PC-9 (cell line): ENCODE measurements at regions not wholly inside any gene's neighbourhood (a gene's known extent, or its start where the extent isn't known, plus 50 kb on each side); places are given as distances from the start of the nearest gene placed in this dataset.

Source experiments
- BruUV-seq: library from RNA; stranded (reverse); fragments of 400-500 nt; replicated peaks from 2 replicates; lab custom pipeline; 2021; lab: Mats Ljungman, UMichigan
- CTCF ChIA-PET: fragments of 300-600 bp; sonication (Branson Sonifier 250); formaldehyde crosslinking; loops from one replicate; lab custom pipeline; 2022; ENCODE audit warnings: antibody characterized with exemption; lab: Charles Lee
- POLR2A ChIA-PET: fragments of 300-600 bp; sonication (Branson Sonifier 250); formaldehyde crosslinking; loops from one replicate; lab custom pipeline; 2022; ENCODE audit warnings: antibody characterized with exemption; ENCODE audit not compliant: unreplicated experiment; lab: Charles Lee
- DNase-seq, 2 experiments: peaks; one replicate each; pipeline versions ENCODE4 v3.0.0 to v3.0.0-alpha.2; 2015 to 2022; ENCODE audit warnings: mixed read lengths in 1 of 2
- H2AFZ ChIP-seq: fragments of 200-600 bp; sonication (generic); 2 replicates; pipeline ENCODE4 v1.8.1; 2017; ENCODE audit warnings: antibody characterized with exemption
- H3F3A ChIP-seq: fragments of 200-600 bp; sonication (generic); 2 replicates; pipeline ENCODE4 v1.8.1; 2017; ENCODE audit warnings: antibody characterized with exemption, mild to moderate bottlenecking, low read depth; ENCODE audit not compliant: insufficient read depth
- H3K27ac ChIP-seq: fragments of 200-600 bp; sonication (generic); 2 replicates; pipeline ENCODE4 v1.6.1; 2016; ENCODE audit warnings: mixed run types
- H3K27me3 ChIP-seq: fragments of 200-600 bp; sonication (generic); 2 replicates; pipeline ENCODE4 v1.6.1; 2016; ENCODE audit warnings: low read depth, mixed run types; ENCODE audit not compliant: insufficient read depth
- H3K36me3 ChIP-seq: fragments of 200-600 bp; sonication (generic); 2 replicates; pipeline ENCODE4 v1.6.1; 2016; ENCODE audit warnings: low read depth, mixed run types
- H3K4me1 ChIP-seq: fragments of 200-600 bp; sonication (generic); replicated peaks from 2 replicates; pipeline ENCODE4 v1.6.1; 2016; ENCODE audit warnings: mixed run types; ENCODE audit not compliant: insufficient read depth
- H3K4me2 ChIP-seq: fragments of 200-600 bp; sonication (generic); 2 replicates; pipeline ENCODE4 v1.6.1; 2017; ENCODE audit warnings: mixed run types
- H3K4me3 ChIP-seq: fragments of 200-600 bp; sonication (generic); 2 replicates; pipeline ENCODE4 v1.6.1; 2016; ENCODE audit warnings: mixed run types
- H3K79me2 ChIP-seq: fragments of 200-600 bp; sonication (generic); 2 replicates; pipeline ENCODE4 v1.6.1; 2017; ENCODE audit warnings: low read depth, mixed run types
- H3K9me2 ChIP-seq: fragments of 200-600 bp; sonication (generic); 2 replicates; pipeline ENCODE4 v1.8.1; 2017; ENCODE audit warnings: mild to moderate bottlenecking; ENCODE audit not compliant: insufficient read depth
- H3K9me3 ChIP-seq: fragments of 200-600 bp; sonication (generic); 2 replicates; pipeline ENCODE4 v1.8.1; 2016; ENCODE audit warnings: low read depth; ENCODE audit not compliant: insufficient read depth
- H4K20me1 ChIP-seq: fragments of 200-600 bp; sonication (generic); 2 replicates; pipeline ENCODE4 v1.8.1; 2017; ENCODE audit not compliant: insufficient read depth
- EZH2 ChIP-seq: fragments of 200-600 bp; sonication (generic); IDR thresholded peaks from 2 replicates; pipeline ENCODE4 v1.8.0; 2017; ENCODE audit warnings: antibody characterized with exemption, low read depth
- intact Hi-C: fragments of 100-400 bp; cut with micrococcal nuclease; formaldehyde crosslinking; loops from one replicate; pipeline ENCODE4 v1.10.0; 2022; ENCODE audit not compliant: unreplicated experiment
- TF ChIP-seq, protein P1 (sequence below): fragments of 200-600 bp; sonication (generic); conservative IDR thresholded peaks from 2 replicates; pipeline ENCODE4 v1.6.1; 2017; ENCODE audit warnings: mixed run types, antibody characterized with exemption, mild to moderate bottlenecking, moderate library complexity

DNA sequence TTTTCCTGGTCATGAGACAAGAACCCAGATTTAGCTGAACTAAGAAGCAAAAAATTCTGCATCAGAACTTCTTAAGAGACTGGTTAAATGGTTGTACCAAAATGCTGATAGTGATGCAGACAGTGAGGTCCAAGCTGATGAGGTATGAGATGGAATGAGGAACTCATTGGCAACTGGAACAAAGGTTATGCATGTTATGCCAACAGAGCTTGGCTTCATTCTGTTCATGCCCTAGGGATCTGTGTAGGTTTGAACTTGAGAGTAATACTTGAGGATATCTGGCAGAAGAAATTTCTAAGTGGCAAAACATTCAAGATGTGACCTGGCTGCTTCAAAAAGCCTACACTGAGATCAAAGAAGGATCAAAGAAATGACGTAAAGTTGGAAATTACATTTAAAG lies 398.0 kb downstream of the FSCB start:
- DNase-seq = no peak
- Histone ChIP-seq H3K79me2 (no peaks in the 10 kb centered on the region), H3F3A (no peaks in the 10 kb centered on the region), H3K27me3 (no peaks in the 10 kb centered on the region), H3K4me1 (no peaks in the 10 kb centered on the region), H3K36me3 (no peaks in the 10 kb centered on the region), H3K9me2 (no peaks in the 10 kb centered on the region), H4K20me1 (no peaks in the 10 kb centered on the region), H3K4me3 (no peak overlapping the region), H3K4me2 (no peak overlapping the region), H3K27ac (no peak overlapping the region), H3K9me3 (no peaks in the 10 kb centered on the region), H2AFZ (no peak overlapping the region)
- POLR2A ChIA-PET = no interaction called here
- no TSS peak for BruUV-seq
- intact Hi-C loops = no loop called here
- CTCF ChIA-PET = no interaction called here
- no peak for TF ChIP-seq EZH2

DNA sequence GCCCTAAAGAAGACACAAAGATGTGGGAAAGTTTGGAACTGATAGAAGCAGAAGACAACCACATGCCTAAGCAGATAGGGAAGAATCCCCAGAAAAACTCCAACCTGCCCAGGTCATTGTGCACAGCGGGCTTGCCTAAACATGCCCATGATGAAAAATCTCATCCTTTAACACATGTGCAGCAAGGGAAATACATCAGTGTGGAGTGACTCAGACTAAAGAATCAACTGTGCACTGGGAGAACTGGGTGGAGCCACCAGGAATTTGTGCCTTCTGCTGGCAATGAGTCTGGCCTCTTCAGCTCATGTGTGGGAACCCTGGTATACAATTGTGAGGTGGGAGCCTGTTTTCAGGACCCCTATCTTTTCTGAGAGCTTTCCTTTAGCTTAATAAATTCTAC lies 398.5 kb downstream of the FSCB start:
- Histone ChIP-seq H3K4me1 (no peaks in the 10 kb centered on the region), H3K27me3 (no peaks in the 10 kb centered on the region), H3K9me3 (no peaks in the 10 kb centered on the region), H3K79me2 (no peaks in the 10 kb centered on the region), H3K27ac (no peak overlapping the region), H2AFZ (no peak overlapping the region), H3K9me2 (no peaks in the 10 kb centered on the region), H3K4me3 (no peak overlapping the region), H4K20me1 (no peaks in the 10 kb centered on the region), H3K4me2 (no peak overlapping the region), H3K36me3 (no peaks in the 10 kb centered on the region), H3F3A (no peaks in the 10 kb centered on the region)
- TF ChIP-seq, protein P1, sequence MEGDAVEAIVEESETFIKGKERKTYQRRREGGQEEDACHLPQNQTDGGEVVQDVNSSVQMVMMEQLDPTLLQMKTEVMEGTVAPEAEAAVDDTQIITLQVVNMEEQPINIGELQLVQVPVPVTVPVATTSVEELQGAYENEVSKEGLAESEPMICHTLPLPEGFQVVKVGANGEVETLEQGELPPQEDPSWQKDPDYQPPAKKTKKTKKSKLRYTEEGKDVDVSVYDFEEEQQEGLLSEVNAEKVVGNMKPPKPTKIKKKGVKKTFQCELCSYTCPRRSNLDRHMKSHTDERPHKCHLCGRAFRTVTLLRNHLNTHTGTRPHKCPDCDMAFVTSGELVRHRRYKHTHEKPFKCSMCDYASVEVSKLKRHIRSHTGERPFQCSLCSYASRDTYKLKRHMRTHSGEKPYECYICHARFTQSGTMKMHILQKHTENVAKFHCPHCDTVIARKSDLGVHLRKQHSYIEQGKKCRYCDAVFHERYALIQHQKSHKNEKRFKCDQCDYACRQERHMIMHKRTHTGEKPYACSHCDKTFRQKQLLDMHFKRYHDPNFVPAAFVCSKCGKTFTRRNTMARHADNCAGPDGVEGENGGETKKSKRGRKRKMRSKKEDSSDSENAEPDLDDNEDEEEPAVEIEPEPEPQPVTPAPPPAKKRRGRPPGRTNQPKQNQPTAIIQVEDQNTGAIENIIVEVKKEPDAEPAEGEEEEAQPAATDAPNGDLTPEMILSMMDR = no peak
- no peak for TF ChIP-seq EZH2
- no peak for DNase-seq
- no TSS peak for BruUV-seq
- ChIA-PET POLR2A (no interaction called here), CTCF (no interaction called here)
- intact Hi-C loops = no loop called here

DNA sequence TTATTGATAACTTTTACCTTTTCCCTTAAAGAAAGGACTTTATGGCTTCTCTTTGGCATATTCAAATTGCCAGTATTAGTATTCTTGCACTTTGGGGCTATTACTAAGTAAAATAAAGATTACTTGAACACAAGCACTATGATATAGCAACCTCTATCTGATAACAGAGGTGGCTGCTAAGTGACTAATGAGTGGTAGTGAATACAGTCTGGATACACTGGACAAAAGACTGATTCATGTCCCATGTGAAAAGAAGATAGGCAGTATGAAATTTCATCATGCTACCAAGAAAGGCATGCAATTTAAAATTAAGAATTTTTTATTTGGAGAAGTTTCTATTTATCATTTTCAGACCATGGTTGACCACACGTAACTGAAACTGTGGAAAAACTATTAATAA lies 399.9 kb downstream of the FSCB start:
- ChIA-PET POLR2A (no interaction called here), CTCF (no interaction called here)
- no peaks in the 10 kb centered on the region for H3K36me3 ChIP-seq
- H3K4me3 ChIP-seq = no peak overlapping the region
- H4K20me1 ChIP-seq = no peaks in the 10 kb centered on the region
- no peaks in the 10 kb centered on the region for H3K79me2 ChIP-seq
- BruUV-seq = no TSS peak
- no peak for DNase-seq
- H2AFZ ChIP-seq = no peak overlapping the region
- no peaks in the 10 kb centered on the region for H3K4me1 ChIP-seq
- no peaks in the 10 kb centered on the region for H3K9me3 ChIP-seq
- no peak overlapping the region for H3K27ac ChIP-seq
- TF ChIP-seq EZH2 = no peak
- TF ChIP-seq, protein P1 = no peak
- H3K4me2 ChIP-seq = no peak overlapping the region
- H3K27me3 ChIP-seq = no peaks in the 10 kb centered on the region
- intact Hi-C loops = no loop called here
- H3F3A ChIP-seq = no peaks in the 10 kb centered on the region
- H3K9me2 ChIP-seq = no peaks in the 10 kb centered on the region

DNA sequence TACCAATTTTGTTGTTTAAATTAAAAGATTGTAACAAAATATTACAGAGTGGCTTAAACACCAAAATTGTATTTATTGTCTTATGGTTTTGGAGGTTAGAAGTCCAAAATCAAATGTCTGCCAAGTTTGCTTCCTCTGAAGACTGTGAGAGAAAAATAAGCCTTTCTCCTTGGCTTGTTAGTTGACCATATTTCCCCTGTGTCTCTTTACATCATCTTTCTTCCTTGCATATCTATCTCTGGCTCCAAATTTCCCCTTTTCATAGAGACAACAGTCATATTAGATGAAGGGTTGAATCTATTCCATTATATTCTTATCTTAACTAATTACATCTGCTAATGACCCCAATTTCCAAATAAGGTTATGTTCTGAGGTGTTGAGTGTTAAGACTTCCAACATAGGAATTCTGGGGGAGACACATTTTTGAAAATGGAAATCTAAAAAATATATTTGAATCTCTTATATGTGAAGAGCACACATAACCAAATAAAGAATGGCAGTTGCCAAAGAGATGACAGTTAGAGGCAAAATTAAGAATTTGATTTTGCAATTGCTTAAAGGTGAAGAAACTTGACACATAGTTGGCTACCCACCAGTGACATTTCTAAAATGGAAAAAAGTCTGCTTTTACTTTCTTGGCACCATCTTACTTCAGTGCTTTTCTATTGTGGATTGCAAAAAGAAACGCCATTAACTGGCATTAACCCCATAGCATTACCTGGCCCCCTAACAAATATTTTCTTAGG lies 407.2 kb downstream of the FSCB start:
- Histone ChIP-seq H2AFZ (no peak overlapping the region), H3K4me3 (no peak overlapping the region), H3K4me2 (no peak overlapping the region), H4K20me1 (no peaks in the 10 kb centered on the region), H3K9me2 (no peaks in the 10 kb centered on the region), H3F3A (no peaks in the 10 kb centered on the region), H3K9me3 (no peaks in the 10 kb centered on the region), H3K4me1 (no peaks in the 10 kb centered on the region), H3K27me3 (no peaks in the 10 kb centered on the region), H3K36me3 (no peaks in the 10 kb centered on the region), H3K27ac (no peak overlapping the region), H3K79me2 (no peaks in the 10 kb centered on the region)
- intact Hi-C loops = no loop called here
- ChIA-PET POLR2A (no interaction called here), CTCF (no interaction called here)
- no peak for TF ChIP-seq EZH2
- TF ChIP-seq, protein P1 = no peak
- no TSS peak for BruUV-seq
- no peak for DNase-seq
